K562 (cell line): ENCODE measurements at regions not wholly inside any gene's neighbourhood (a gene's known extent, or its start where the extent isn't known, plus 50 kb on each side); places are given as distances from the start of the nearest gene placed in this dataset.
"Not testable (repeated sequence)": the region's sequence is repeated elsewhere in the genome, so short reads cannot be mapped to it uniquely, and the experiment has no call there.

Experiments
- ATAC-seq: fragments of 200-7000 bp; cut with Tn5 transposase; 3 replicates; pipeline ENCODE4 v1.9.1; 2020; ENCODE audit warnings: moderate library complexity
- BruUV-seq: library from RNA; stranded (reverse); fragments of 400-500 nt; replicated peaks from 2 replicates; lab custom pipeline; 2021; lab: Mats Ljungman, UMichigan
- CTCF ChIA-PET: fragments of 300-600 bp; formaldehyde crosslinking; extraction: SDS; loops from one replicate; lab custom pipeline; 2021; ENCODE audit warnings: low intra/inter-chr PET ratio; lab: Yijun Ruan, JAX
- POLR2A ChIA-PET: fragments of 300-600, 350-650 bp; sonication (Branson Sonifier 250); formaldehyde crosslinking; extraction: SDS; loops from one replicate; lab custom pipeline; 2021; ENCODE audit warnings: antibody characterized with exemption, inconsistent platforms; lab: Yijun Ruan, JAX
- DNase-seq, 4 experiments: peaks; one replicate each; pipeline versions ENCODE4 v3.0.0 to v3.0.0-alpha.2; 2011 to 2018; ENCODE audit warnings: low spot score in 3 of 4, mixed read lengths in 3 of 4; ENCODE audit errors: extremely low read depth in 1 of 4
- FAIRE-seq: peaks from 2 replicates; lab custom pipeline; 2011; peaks lifted over from hg19 to GRCh38; lab: Jason Lieb, UNC
- H2AFZ ChIP-seq: 2 replicates; pipeline ENCODE4 v1.6.0; 2011; ENCODE audit warnings: low read depth, low read length, control low read depth, inconsistent platforms
- H3K27ac ChIP-seq: fragments of 200-600 bp; 3 replicates; pipeline ENCODE4 v1.8.0; 2011; ENCODE audit warnings: low read depth, mild to moderate bottlenecking, control low read depth, inconsistent platforms, low read length, moderate library complexity, mixed read lengths; ENCODE audit errors: extremely low read depth
- H3K27me3 ChIP-seq, 2 experiments: fragments of 300-600 bp in 1 of 2; 2 replicates in 1 of 2; 3 replicates in 1 of 2; pipeline versions ENCODE4 v1.6.0 to v1.8.0; 2011; ENCODE audit warnings: inconsistent platforms in 2 of 2, low read length in 2 of 2, mild to moderate bottlenecking in 1 of 2, mixed read lengths in 1 of 2, moderate library complexity in 1 of 2; ENCODE audit not compliant: control insufficient read depth in 2 of 2, insufficient read depth in 2 of 2
- H3K36me3 ChIP-seq: fragments of 300-600 bp; 3 replicates; pipeline ENCODE4 v1.8.0; 2011; ENCODE audit warnings: mild to moderate bottlenecking, low read length, inconsistent platforms; ENCODE audit not compliant: control insufficient read depth, insufficient read depth
- H3K4me1 ChIP-seq, 2 experiments: fragments of 200-600 bp in 1 of 2; replicated peaks in 1 of 2; 2 replicates in 1 of 2; 3 replicates in 1 of 2; pipeline versions ENCODE4 v1.5.1 to v1.8.0; 2011; ENCODE audit warnings: inconsistent platforms in 2 of 2, low read length in 2 of 2, mild to moderate bottlenecking in 1 of 2, mixed read lengths in 1 of 2, moderate library complexity in 1 of 2; ENCODE audit not compliant: control insufficient read depth in 2 of 2, insufficient read depth in 2 of 2
- H3K4me2 ChIP-seq: 2 replicates; pipeline ENCODE4 v1.6.1; 2011; ENCODE audit warnings: low read length, control low read depth, inconsistent platforms, mixed read lengths; ENCODE audit not compliant: insufficient read depth
- H3K4me3 ChIP-seq: fragments of 200-600 bp; sonication (generic), shearing (Covaris generic); 2 replicates; pipeline ENCODE4 v1.5.1; 2016; ENCODE audit warnings: control low read depth, inconsistent platforms
- H3K79me2 ChIP-seq: fragments of 200-600 bp; 3 replicates; pipeline ENCODE4 v1.8.0; 2011; ENCODE audit warnings: low read length, inconsistent platforms; ENCODE audit not compliant: control insufficient read depth, insufficient read depth
- H3K9ac ChIP-seq, 2 experiments: 2 replicates each; pipeline versions ENCODE4 v1.6.0 to v1.6.1; 2011; ENCODE audit warnings: low read depth in 2 of 2, low read length in 2 of 2, control low read depth in 1 of 2, inconsistent platforms in 1 of 2, mild to moderate bottlenecking in 1 of 2, mixed read lengths in 1 of 2; ENCODE audit not compliant: insufficient read depth in 1 of 2
- H3K9me1 ChIP-seq: one replicate; pipeline ENCODE4 v1.6.0; 2011; ENCODE audit warnings: inconsistent platforms, mild to moderate bottlenecking, low read length, moderate library complexity; ENCODE audit not compliant: control insufficient read depth, insufficient read depth
- H3K9me3 ChIP-seq: replicated peaks from 2 replicates; pipeline ENCODE4 v1.5.1; 2011; ENCODE audit warnings: low read depth, low read length, inconsistent platforms; ENCODE audit not compliant: control insufficient read depth, insufficient read depth
- H4K20me1 ChIP-seq: replicated peaks from 2 replicates; pipeline ENCODE4 v1.6.1; 2011; ENCODE audit warnings: low read length, inconsistent platforms, mixed read lengths; ENCODE audit not compliant: control insufficient read depth, insufficient read depth
- RAD21 ChIP-seq, 2 experiments: fragments of 250-450 bp in 1 of 2; fragments of 450-650 bp in 1 of 2; sonication (Bioruptor Pico) in 1 of 2; formaldehyde crosslinking in 1 of 2; IDR thresholded peaks in 1 of 2; conservative IDR thresholded peaks in 1 of 2; 2 replicates each; pipeline versions ENCODE4 v1.4.0 to v1.8.0; 2020 to 2022; ENCODE audit warnings: mild to moderate bottlenecking in 2 of 2, moderate library complexity in 1 of 2
- WGBS: fragments of 100-300 bp; shearing (Covaris generic); methylation state at CpG from one replicate; pipeline ENCODE4 v1.1.6; 2016; ENCODE audit warnings: low coverage, mixed read lengths; ENCODE audit not compliant: insufficient coverage; ENCODE audit errors: missing lambda C conversion rate; 5-methylcytosine and 5-hydroxymethylcytosine counted together
- in situ Hi-C: fragments of 300-500 bp; cut with MboI; formaldehyde crosslinking; loops from 4 replicates; pipeline ENCODE4 v1.15.0; 2018; ENCODE audit warnings: inconsistent platforms, mixed read lengths
- intact Hi-C: fragments of 100-400 bp; cut with micrococcal nuclease; formaldehyde crosslinking; loops from 2 replicates; pipeline ENCODE4 v1.14.2; 2022
- TF ChIP-seq, protein P1 (sequence below), 3 experiments: IDR thresholded peaks in 2 of 3; conservative IDR thresholded peaks in 1 of 3; 2 replicates each; pipeline ENCODE4 v1.5.1; 2011 to 2012; ENCODE audit warnings: low read length in 3 of 3, mild to moderate bottlenecking in 3 of 3, control low read depth in 2 of 3, improper control_type of control experiment in 1 of 3, inconsistent platforms in 1 of 3, low read depth in 1 of 3, mixed read lengths in 1 of 3, moderate library complexity in 1 of 3; ENCODE audit not compliant: insufficient read depth in 2 of 3
- TF ChIP-seq, protein P2 (sequence below), 2 experiments: fragments of 450-650 bp; formaldehyde crosslinking in 1 of 2; IDR thresholded peaks; 2 replicates each; pipeline versions ENCODE4 v1.4.0 to v1.6.1; 2014 to 2020; ENCODE audit warnings: mild to moderate bottlenecking in 2 of 2, borderline replicate concordance in 1 of 2, low read depth in 1 of 2

DNA sequence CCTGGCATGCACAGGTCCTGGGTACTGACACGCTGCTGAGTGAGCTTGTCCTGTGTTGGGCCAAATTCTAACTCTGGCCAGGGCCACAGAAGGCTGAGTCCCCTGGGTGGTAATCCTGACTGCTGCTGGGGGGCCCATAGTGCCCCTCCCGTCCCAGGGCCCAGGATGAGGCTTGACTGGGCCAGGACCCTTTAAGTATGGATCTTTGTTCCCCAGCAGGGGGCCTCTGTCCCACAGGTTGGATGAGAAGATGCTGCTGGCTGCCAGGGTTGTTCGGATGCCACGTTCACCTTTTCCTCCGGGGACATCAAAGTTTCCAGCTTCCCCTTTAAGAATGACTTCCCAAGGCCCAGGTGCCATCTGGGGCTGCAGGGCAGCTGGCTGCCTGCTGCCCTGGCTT is 114.2 kb upstream of the CTSV start:
- H3K9me3 ChIP-seq, POLR2A ChIA-PET: not testable (repeated sequence)
- TF ChIP-seq, protein P1, sequence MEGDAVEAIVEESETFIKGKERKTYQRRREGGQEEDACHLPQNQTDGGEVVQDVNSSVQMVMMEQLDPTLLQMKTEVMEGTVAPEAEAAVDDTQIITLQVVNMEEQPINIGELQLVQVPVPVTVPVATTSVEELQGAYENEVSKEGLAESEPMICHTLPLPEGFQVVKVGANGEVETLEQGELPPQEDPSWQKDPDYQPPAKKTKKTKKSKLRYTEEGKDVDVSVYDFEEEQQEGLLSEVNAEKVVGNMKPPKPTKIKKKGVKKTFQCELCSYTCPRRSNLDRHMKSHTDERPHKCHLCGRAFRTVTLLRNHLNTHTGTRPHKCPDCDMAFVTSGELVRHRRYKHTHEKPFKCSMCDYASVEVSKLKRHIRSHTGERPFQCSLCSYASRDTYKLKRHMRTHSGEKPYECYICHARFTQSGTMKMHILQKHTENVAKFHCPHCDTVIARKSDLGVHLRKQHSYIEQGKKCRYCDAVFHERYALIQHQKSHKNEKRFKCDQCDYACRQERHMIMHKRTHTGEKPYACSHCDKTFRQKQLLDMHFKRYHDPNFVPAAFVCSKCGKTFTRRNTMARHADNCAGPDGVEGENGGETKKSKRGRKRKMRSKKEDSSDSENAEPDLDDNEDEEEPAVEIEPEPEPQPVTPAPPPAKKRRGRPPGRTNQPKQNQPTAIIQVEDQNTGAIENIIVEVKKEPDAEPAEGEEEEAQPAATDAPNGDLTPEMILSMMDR (IDR thresholded peaks at IDR 0.05 in 2 of 3, conservative IDR thresholded peaks at IDR 0.05 in 1 of 3; ENCODE audit: insufficient read depth in 2 of 3, low read depth in 1 of 3, low read length in 3 of 3): peak in 2 of 3 experiments; percentile 37 to 41; a peak in 4 of 6 replicates
- peak in 1 of 2 experiments; percentile 45; a peak in 2 of 4 replicates for TF ChIP-seq RAD21 (CRISPR knock-in tag; conservative IDR thresholded peaks at IDR 0.05 in 1 of 2, IDR thresholded peaks at IDR 0.05 in 1 of 2)
- TF ChIP-seq, protein P2, sequence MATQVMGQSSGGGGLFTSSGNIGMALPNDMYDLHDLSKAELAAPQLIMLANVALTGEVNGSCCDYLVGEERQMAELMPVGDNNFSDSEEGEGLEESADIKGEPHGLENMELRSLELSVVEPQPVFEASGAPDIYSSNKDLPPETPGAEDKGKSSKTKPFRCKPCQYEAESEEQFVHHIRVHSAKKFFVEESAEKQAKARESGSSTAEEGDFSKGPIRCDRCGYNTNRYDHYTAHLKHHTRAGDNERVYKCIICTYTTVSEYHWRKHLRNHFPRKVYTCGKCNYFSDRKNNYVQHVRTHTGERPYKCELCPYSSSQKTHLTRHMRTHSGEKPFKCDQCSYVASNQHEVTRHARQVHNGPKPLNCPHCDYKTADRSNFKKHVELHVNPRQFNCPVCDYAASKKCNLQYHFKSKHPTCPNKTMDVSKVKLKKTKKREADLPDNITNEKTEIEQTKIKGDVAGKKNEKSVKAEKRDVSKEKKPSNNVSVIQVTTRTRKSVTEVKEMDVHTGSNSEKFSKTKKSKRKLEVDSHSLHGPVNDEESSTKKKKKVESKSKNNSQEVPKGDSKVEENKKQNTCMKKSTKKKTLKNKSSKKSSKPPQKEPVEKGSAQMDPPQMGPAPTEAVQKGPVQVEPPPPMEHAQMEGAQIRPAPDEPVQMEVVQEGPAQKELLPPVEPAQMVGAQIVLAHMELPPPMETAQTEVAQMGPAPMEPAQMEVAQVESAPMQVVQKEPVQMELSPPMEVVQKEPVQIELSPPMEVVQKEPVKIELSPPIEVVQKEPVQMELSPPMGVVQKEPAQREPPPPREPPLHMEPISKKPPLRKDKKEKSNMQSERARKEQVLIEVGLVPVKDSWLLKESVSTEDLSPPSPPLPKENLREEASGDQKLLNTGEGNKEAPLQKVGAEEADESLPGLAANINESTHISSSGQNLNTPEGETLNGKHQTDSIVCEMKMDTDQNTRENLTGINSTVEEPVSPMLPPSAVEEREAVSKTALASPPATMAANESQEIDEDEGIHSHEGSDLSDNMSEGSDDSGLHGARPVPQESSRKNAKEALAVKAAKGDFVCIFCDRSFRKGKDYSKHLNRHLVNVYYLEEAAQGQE (IDR thresholded peaks at IDR 0.05; ENCODE audit: borderline replicate concordance): 0 out of 2 replicates have a peak, but pooled peaks have one; percentile 7
- TF ChIP-seq, protein P2 (CRISPR knock-in tag; IDR thresholded peaks at IDR 0.05; ENCODE audit: low read depth): not testable (repeated sequence)
- TF ChIP-seq, all 486 proteins: peak for 3; not testable (repeated sequence) for 483
- H3K4me2 ChIP-seq, H3K36me3 ChIP-seq, H4K20me1 ChIP-seq, H2AFZ ChIP-seq, BruUV-seq, H3K27ac ChIP-seq, H3K4me1 ChIP-seq, CTCF ChIA-PET, H3K4me3 ChIP-seq, H3K9me1 ChIP-seq, H3K79me2 ChIP-seq, in situ Hi-C loops, FAIRE-seq, H3K27me3 ChIP-seq, H3K9ac ChIP-seq: not testable (repeated sequence)
- 9% methylated on average over 5 of the region's 5 CpGs for WGBS
- DNase-seq (peak in 2 of 4 experiments; percentile 8 to 18), ATAC-seq (peak; percentile 72)
- intact Hi-C loops: loop anchor here (10.0 kb wide), 1 partner anchor 232 kb away; no protein-coding TSS in a partner anchor

DNA sequence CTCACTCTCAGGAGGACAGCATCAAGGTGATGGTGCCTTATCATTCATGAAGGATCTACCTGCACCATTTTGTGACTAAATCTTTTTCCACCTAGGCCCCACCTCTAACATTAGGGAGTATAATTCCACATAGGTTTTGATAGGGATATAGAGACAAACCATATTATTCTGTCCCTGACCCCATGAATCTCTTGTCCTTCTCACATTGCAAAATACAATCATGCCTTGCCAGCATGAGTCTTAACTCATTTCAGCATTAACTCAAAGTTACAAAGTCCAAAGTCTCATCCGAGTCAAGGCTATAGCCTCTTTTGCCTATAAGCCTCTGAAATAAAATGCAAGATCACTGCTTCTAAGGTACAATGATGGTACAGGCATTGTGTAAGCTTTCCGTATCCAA is 111.5 kb upstream of the CTSV start:
- DNase-seq, H3K4me2 ChIP-seq, H3K27me3 ChIP-seq, CTCF ChIA-PET, H3K79me2 ChIP-seq, in situ Hi-C loops, FAIRE-seq, ATAC-seq, POLR2A ChIA-PET, H3K27ac ChIP-seq, H3K4me1 ChIP-seq, H4K20me1 ChIP-seq, H2AFZ ChIP-seq, H3K9me1 ChIP-seq, H3K9ac ChIP-seq, H3K9me3 ChIP-seq, H3K4me3 ChIP-seq, BruUV-seq, H3K36me3 ChIP-seq: not testable (repeated sequence)
- 14% methylated on average over 2 of the region's 2 CpGs for whole genome bisulfite sequencing
- intact Hi-C loops: loop anchor here (10.0 kb wide), 1 partner anchor 234 kb away; no protein-coding TSS in a partner anchor
